ENCODE measurements at regions not wholly inside any gene's neighbourhood (a gene's known extent, or its start where the extent isn't known, plus 50 kb on each side); places are given as distances from the start of the nearest gene placed in this dataset.

DNA sequence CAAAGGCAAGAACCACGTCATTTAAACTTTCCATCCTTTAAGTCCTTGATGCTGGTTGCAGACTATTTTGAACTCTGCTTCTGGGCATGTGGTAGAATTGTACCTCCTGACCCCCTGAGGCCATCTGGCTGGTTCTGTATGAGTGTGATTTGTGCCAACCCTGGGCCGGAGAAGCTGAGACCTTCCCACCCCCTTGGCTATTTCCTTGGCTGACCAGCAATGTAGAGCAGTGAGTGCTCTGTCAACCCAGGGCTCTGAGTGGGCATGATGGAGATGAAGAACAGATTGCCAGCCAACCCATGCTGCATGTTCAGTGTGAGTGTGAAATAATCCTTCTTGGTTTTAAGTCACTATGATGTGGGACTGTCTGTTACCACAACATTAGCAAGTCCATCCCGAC lies 82.1 kb upstream of the RASGRP1 start:
- no peak for FAIRE-seq
- TF ChIP-seq PAX5 (IDR thresholded peaks at IDR 0.05; ENCODE audit: insufficient read depth, low read length, severe bottlenecking) = no peak
- no peak for TF ChIP-seq POLR2A (IDR thresholded peaks at IDR 0.05; ENCODE audit: low read depth, low read length)
- TF ChIP-seq POU2F2 (IDR thresholded peaks at IDR 0.05; ENCODE audit: low read depth, low read length) = no peak
- TF ChIP-seq POLR2AphosphoS5 (IDR thresholded peaks at IDR 0.05; ENCODE audit: low read depth, low read length) = no peak
- no peak for TF ChIP-seq TAF1 (IDR thresholded peaks at IDR 0.05; ENCODE audit: low read depth, low read length)
- TF ChIP-seq SPI1 (IDR thresholded peaks at IDR 0.05; ENCODE audit: low read depth, low read length) = no peak

DNA sequence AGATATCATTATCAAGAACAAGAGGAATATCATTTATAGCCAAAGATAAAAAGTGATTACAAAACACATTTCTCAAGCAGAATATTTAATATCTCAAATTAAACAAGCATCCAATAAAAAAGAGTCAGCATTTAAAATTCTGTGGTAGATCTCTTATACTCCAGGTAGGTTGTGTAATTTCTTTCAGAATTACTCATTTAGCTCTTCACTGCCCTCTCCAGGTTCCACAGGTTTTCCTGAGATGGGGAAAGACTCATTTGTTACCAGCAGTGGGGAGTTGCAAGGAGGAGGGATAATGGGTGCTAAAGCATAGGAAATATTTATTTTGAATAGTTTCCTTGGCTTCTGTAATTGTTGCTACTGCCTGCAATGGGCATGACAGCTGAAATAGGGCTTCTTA lies 83.1 kb upstream of the RASGRP1 start:
- no peak for FAIRE-seq
- no peak for TF ChIP-seq TAF1 (IDR thresholded peaks at IDR 0.05; ENCODE audit: low read depth, low read length)
- TF ChIP-seq POU2F2 (IDR thresholded peaks at IDR 0.05; ENCODE audit: low read depth, low read length) = no peak
- no peak for TF ChIP-seq PAX5 (IDR thresholded peaks at IDR 0.05; ENCODE audit: insufficient read depth, low read length, severe bottlenecking)
- TF ChIP-seq SPI1 (IDR thresholded peaks at IDR 0.05; ENCODE audit: low read depth, low read length) = no peak
- TF ChIP-seq POLR2AphosphoS5 (IDR thresholded peaks at IDR 0.05; ENCODE audit: low read depth, low read length) = no peak
- TF ChIP-seq POLR2A (IDR thresholded peaks at IDR 0.05; ENCODE audit: low read depth, low read length) = no peak
- no peak for DNase-seq (ENCODE audit: insufficient read length, low spot score)

More for the DNA sequence above, 82.1 kb upstream of the RASGRP1 start:
- no peak for DNase-seq (ENCODE audit: insufficient read length, low spot score)

DNA sequence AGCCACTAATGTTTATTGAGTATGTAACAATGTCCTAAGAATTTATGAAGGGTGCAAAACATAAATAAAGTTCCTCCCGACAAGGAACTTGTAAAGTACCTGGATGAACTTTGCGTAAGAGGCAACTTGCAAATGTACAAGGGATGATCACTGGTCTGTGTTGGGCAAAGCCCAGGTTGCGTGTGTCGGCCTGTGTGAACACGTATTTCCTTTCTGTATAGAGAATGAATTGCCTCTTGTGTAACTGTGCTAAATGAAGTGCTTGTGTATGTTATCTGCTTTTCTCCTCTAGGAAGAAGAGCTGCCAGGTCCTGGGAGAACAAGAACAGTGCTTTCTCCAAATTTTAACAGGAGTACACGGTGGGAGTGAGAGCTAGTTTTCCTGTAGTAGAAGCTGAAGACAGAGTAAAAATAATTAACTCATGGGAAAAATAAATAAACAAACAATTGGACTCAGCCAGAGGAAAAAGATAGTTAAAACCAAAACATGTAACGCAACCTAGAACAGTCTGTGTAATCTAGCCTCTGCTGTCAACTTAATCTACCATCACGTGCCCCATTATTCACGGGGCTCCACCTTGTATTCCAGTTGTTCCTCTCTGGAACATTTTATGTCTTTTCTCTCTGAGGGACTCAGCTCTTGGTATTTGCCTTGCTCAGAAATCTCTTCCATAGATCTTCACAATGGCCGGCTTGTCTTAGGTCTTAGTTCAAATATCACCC lies 83.7 kb upstream of the RASGRP1 start:
- no peak for DNase-seq (ENCODE audit: insufficient read length, low spot score)
- TF ChIP-seq SPI1 (IDR thresholded peaks at IDR 0.05; ENCODE audit: low read depth, low read length) (no peak), POLR2AphosphoS5 (IDR thresholded peaks at IDR 0.05; ENCODE audit: low read depth, low read length) (no peak), POU2F2 (IDR thresholded peaks at IDR 0.05; ENCODE audit: low read depth, low read length) (no peak), TAF1 (IDR thresholded peaks at IDR 0.05; ENCODE audit: low read depth, low read length) (no peak), POLR2A (IDR thresholded peaks at IDR 0.05; ENCODE audit: low read depth, low read length) (no peak), PAX5 (IDR thresholded peaks at IDR 0.05; ENCODE audit: insufficient read depth, low read length, severe bottlenecking) (no peak)
- no peak for FAIRE-seq

DNA sequence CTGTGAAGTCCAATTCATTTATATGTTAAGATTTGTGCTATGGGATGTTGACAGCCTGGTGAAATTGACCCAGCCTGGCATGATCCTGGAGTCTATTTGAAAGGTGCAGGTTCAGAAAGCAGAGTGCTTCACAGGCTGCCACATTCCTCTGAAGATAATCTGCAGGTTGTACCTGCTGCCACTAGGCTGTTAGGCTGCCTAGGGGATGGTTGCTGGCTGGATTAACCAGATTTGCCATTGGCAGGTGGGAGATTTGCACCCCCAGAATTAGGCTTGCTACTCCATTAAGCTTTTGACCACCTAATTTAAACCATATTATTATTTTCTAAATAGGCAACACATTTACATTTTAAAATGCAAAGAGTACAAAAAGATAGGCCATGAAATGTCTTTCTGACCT lies 85.8 kb upstream of the RASGRP1 start:
- DNase-seq (ENCODE audit: insufficient read length, low spot score) = no peak
- no peak for FAIRE-seq
- no peak for TF ChIP-seq SPI1 (IDR thresholded peaks at IDR 0.05; ENCODE audit: low read depth, low read length)
- no peak for TF ChIP-seq PAX5 (IDR thresholded peaks at IDR 0.05; ENCODE audit: insufficient read depth, low read length, severe bottlenecking)
- TF ChIP-seq POLR2A (IDR thresholded peaks at IDR 0.05; ENCODE audit: low read depth, low read length) = no peak

DNA sequence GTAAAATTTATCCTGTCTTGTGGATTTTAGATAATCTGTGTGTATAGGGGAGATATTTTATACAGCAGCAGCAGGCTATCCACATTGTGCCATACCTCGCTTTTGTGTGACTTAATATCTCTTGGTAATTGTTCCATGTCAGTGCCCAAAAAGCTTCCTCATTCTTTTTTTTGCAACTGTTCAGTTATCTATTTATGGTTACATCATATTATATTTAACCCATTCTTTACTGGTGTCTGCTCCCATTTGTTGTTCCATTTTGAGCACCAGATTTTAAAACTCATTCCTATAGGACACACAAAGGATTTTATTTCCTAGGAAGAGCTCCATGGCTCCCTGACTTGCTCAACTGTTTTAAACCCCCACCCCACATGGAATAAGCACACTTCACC lies 86.3 kb upstream of the RASGRP1 start:
- TF ChIP-seq PAX5 (IDR thresholded peaks at IDR 0.05; ENCODE audit: insufficient read depth, low read length, severe bottlenecking) (no peak), POLR2AphosphoS5 (IDR thresholded peaks at IDR 0.05; ENCODE audit: low read depth, low read length) (no peak), TAF1 (IDR thresholded peaks at IDR 0.05; ENCODE audit: low read depth, low read length) (no peak), POLR2A (IDR thresholded peaks at IDR 0.05; ENCODE audit: low read depth, low read length) (no peak), POU2F2 (IDR thresholded peaks at IDR 0.05; ENCODE audit: low read depth, low read length) (no peak), SPI1 (IDR thresholded peaks at IDR 0.05; ENCODE audit: low read depth, low read length) (no peak)
- no peak for FAIRE-seq
- DNase-seq (ENCODE audit: insufficient read length, low spot score) = no peak

DNA sequence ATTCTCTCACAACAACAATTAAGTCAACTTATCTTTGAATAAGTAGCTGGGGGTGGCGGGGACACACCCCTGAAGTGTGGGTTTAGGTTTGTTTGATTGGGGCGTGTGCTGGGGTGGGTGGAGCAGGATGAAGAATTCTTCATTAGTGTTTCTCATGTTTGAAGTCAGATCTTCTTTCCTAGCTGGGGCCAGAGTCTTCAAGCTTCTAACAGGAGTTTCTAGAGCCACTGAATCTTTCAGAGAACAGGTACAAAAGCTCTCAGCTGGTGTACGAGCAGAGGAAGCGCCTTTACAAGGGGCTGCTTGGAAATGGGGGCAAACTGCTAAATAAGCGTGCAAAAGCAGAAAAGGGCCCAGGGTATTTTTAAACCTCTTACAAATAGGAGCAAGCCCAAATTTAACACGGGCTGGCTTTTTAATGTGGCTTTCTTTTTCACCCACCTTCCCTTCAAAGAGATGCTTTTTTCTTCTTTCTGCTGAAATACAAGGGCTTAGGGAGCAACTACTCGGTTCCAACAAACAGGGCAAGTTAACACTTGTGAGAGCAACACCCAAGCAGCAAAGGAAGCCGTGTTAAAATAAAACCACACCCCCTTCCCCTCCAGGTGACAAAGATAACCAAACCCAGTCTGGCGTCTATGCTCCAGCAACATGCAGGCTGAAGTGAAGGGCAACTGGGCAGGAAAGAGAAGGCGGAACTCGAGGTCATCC lies 86.9 kb upstream of the RASGRP1 start:
- DNase-seq (ENCODE audit: insufficient read length, low spot score) = no peak
- FAIRE-seq = peak; percentile 69
- TF ChIP-seq TAF1 (IDR thresholded peaks at IDR 0.05; ENCODE audit: low read depth, low read length) (no peak), POU2F2 (IDR thresholded peaks at IDR 0.05; ENCODE audit: low read depth, low read length) (no peak), POLR2A (IDR thresholded peaks at IDR 0.05; ENCODE audit: low read depth, low read length) (no peak), SPI1 (IDR thresholded peaks at IDR 0.05; ENCODE audit: low read depth, low read length) (no peak), POLR2AphosphoS5 (IDR thresholded peaks at IDR 0.05; ENCODE audit: low read depth, low read length) (no peak), PAX5 (IDR thresholded peaks at IDR 0.05; ENCODE audit: insufficient read depth, low read length, severe bottlenecking) (no peak)

DNA sequence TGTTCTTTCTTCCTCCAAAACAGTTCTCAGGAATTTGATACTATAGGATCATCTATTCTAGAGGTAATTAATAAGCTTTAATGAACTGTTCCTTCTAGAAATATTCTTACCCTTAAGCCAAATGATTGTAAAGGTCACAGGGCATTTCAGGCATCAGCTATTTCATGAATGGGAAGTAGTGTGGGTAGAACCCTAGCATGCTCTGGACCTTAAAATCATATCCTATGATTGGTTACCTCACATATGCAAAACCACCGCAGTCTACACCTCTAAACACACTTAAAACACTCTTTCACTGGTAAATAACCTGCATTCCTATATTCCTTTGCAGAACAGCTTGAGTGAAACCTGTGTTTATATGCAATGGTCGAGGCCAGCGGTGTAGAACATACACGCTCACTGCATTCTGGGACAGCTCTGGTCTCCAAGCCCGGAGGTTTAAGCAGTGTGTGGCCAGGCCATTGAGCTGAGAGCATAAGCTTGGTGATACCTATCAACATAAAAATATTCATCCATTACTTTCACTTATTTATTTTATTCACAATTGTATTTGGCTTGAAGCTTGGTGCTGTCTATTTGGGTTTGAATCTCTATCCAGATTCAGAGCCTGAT lies 87.7 kb upstream of the RASGRP1 start:
- FAIRE-seq (peak; percentile 85), DNase-seq (ENCODE audit: insufficient read length, low spot score) (no peak)
- no peak for TF ChIP-seq PAX5 (IDR thresholded peaks at IDR 0.05; ENCODE audit: insufficient read depth, low read length, severe bottlenecking)
- no peak for TF ChIP-seq POU2F2 (IDR thresholded peaks at IDR 0.05; ENCODE audit: low read depth, low read length)
- no peak for TF ChIP-seq TAF1 (IDR thresholded peaks at IDR 0.05; ENCODE audit: low read depth, low read length)
- no peak for TF ChIP-seq POLR2A (IDR thresholded peaks at IDR 0.05; ENCODE audit: low read depth, low read length)

DNA sequence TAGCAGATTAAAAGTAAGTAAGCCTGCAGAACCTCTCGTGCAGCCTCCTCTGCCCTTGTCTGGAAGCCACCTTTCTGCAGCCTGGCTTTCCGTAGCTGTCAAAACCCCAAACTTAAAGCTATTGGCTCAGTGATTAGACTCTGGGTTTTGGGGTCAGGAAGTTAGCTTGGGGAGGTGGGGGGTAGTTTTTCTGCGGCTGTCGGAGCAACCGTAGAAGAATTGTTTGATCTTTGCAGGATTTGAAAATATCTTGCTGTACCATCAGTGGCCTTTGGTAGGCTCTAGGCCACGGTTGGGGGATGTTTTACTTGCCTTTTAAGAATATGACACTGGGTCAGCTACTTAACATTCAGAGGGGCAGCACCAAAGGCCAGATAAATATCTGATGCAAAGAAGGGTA lies 88.4 kb upstream of the RASGRP1 start:
- no peak for DNase-seq (ENCODE audit: insufficient read length, low spot score)
- FAIRE-seq = no peak
- no peak for TF ChIP-seq POLR2A (IDR thresholded peaks at IDR 0.05; ENCODE audit: low read depth, low read length)
- TF ChIP-seq POLR2AphosphoS5 (IDR thresholded peaks at IDR 0.05; ENCODE audit: low read depth, low read length) = no peak
- no peak for TF ChIP-seq TAF1 (IDR thresholded peaks at IDR 0.05; ENCODE audit: low read depth, low read length)
- TF ChIP-seq SPI1 (IDR thresholded peaks at IDR 0.05; ENCODE audit: low read depth, low read length) = no peak
- TF ChIP-seq POU2F2 (IDR thresholded peaks at IDR 0.05; ENCODE audit: low read depth, low read length) = no peak
- no peak for TF ChIP-seq PAX5 (IDR thresholded peaks at IDR 0.05; ENCODE audit: insufficient read depth, low read length, severe bottlenecking)

DNA sequence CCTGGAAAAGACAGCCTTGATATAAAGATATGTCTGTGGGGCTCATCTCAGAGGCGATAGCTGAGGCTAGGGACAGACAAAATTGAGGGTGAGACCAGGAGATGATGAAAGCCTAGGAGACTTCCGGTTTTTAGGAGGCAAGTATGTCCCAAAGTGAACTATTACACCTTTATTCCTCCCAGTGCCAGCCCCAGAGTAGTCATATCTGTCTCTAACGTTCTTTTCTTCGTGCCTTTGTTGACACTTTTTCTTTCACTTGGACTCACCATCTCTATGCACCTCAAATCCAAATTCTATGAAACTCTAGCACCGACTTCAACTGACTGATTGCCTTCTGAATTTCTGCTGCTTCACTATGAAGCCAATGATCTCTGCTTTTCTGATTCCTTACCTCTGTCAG lies 93.8 kb upstream of the RASGRP1 start:
- FAIRE-seq (no peak), DNase-seq (ENCODE audit: insufficient read length, low spot score) (no peak)
- TF ChIP-seq PAX5 (IDR thresholded peaks at IDR 0.05; ENCODE audit: insufficient read depth, low read length, severe bottlenecking) (no peak), POU2F2 (IDR thresholded peaks at IDR 0.05; ENCODE audit: low read depth, low read length) (no peak)
